ENCODE measurements at regions not wholly inside any gene's neighbourhood (a gene's known extent, or its start where the extent isn't known, plus 50 kb on each side); places are given as distances from the start of the nearest gene placed in this dataset.

DNA sequence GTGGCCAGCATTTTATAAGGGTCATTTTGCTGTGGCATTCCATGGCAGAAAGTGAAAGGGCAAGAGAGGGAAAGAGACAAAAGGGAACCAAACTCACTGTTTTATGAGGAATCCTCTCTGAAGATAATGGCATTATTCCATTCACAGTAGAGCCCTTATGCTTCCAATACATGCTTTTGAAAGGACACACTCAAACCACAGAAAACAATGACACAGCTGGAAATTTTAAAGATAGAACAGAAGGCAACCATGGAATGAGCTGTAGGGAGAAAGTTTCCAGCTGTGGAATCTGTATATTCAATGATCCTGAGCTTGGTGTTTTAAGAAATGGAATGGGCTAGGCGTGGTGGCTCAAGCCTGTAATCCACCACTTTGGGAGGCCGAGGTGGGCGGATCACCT is 677.4 kb downstream of the SLITRK1 start:
- no peaks in the 10 kb centered on the region for H3K9me3 ChIP-seq (ENCODE audit: control insufficient read depth, insufficient read depth, low read length)
- H3K36me3 ChIP-seq (ENCODE audit: control insufficient read depth, insufficient read depth, low read length): no peaks in the 10 kb centered on the region
- no peaks in the 10 kb centered on the region for H3K27me3 ChIP-seq (ENCODE audit: control insufficient read depth, insufficient read depth, low read length)
- no peaks in the 10 kb centered on the region for H3K4me1 ChIP-seq (ENCODE audit: control insufficient read depth, insufficient read depth, low read length)
- no peak overlapping the region for H3K4me3 ChIP-seq (ENCODE audit: low read depth, low read length)
- no peak overlapping the region for H3K9ac ChIP-seq (ENCODE audit: low read depth, low read length)

DNA sequence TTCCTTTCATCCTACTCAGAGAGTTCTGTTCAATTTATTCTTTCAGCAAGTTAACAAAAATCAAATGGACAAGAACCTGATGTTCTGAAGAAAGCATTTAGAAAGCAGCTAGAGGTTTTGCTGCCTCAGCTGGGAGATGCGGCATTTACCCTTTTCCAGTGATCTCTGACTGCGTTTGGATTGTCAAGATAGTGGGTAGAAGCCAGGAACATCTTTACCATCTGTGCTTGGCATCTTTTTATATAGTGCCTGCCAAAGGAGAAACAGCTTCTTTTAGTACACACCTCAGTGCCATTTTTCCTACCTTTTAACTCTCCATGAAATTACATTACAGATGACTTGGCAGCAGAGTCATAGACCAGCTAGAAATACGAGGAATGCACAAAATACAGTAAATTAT is 680.8 kb downstream of the SLITRK1 start:
- H3K4me1 ChIP-seq (ENCODE audit: control insufficient read depth, insufficient read depth, low read length): no peaks in the 10 kb centered on the region

GRCh38 chr13:83197316-83197715 is 685.0 kb downstream of the SLITRK1 start:
- H3K27me3 ChIP-seq (ENCODE audit: control insufficient read depth, insufficient read depth, low read length): no peaks in the 10 kb centered on the region
- H3K9ac ChIP-seq (ENCODE audit: low read depth, low read length): no peak overlapping the region
- no peaks in the 10 kb centered on the region for H3K9me3 ChIP-seq (ENCODE audit: control insufficient read depth, insufficient read depth, low read length)
- H3K36me3 ChIP-seq (ENCODE audit: control insufficient read depth, insufficient read depth, low read length): no peaks in the 10 kb centered on the region
- no peaks in the 10 kb centered on the region for H3K4me1 ChIP-seq (ENCODE audit: control insufficient read depth, insufficient read depth, low read length)
- no peak overlapping the region for H3K4me3 ChIP-seq (ENCODE audit: low read depth, low read length)

More for the DNA sequence above, 680.8 kb downstream of the SLITRK1 start:
- Histone ChIP-seq H3K9ac (ENCODE audit: low read depth, low read length) (no peak overlapping the region), H3K36me3 (ENCODE audit: control insufficient read depth, insufficient read depth, low read length) (no peaks in the 10 kb centered on the region), H3K9me3 (ENCODE audit: control insufficient read depth, insufficient read depth, low read length) (no peaks in the 10 kb centered on the region), H3K4me3 (ENCODE audit: low read depth, low read length) (no peak overlapping the region), H3K27me3 (ENCODE audit: control insufficient read depth, insufficient read depth, low read length) (no peaks in the 10 kb centered on the region)

DNA sequence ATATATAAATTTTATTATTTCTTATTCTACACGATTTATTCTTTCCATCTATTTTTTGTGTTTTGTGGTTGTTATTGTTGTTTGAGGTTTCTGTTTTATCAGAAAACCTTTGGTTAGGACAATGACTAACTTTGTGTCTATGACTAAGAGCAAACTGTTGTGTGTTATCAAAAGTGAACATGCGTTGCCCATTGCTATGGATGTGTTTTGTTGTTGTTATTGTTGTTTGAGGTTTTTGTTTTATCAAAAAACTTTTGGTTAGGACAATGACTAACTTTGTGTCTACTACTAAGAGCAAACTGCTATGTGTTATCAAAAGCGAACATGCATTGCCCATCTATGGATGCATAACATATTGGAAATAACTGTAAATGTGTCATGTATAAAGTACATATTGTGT is 692.3 kb downstream of the SLITRK1 start:
- H3K27me3 ChIP-seq (ENCODE audit: control insufficient read depth, insufficient read depth, low read length): no peaks in the 10 kb centered on the region
- H3K9ac ChIP-seq (ENCODE audit: low read depth, low read length): no peak overlapping the region

GRCh38 chr13:83184819-83185218 is 697.5 kb downstream of the SLITRK1 start:
- H3K9ac ChIP-seq (ENCODE audit: low read depth, low read length): no peak overlapping the region
- H3K4me3 ChIP-seq (ENCODE audit: low read depth, low read length): no peak overlapping the region
- peaks cover 7% of the 10 kb centered on the region for H3K9me3 ChIP-seq (ENCODE audit: control insufficient read depth, insufficient read depth, low read length)
- H3K36me3 ChIP-seq (ENCODE audit: control insufficient read depth, insufficient read depth, low read length): no peaks in the 10 kb centered on the region
- no peaks in the 10 kb centered on the region for H3K27me3 ChIP-seq (ENCODE audit: control insufficient read depth, insufficient read depth, low read length)
- H3K4me1 ChIP-seq (ENCODE audit: control insufficient read depth, insufficient read depth, low read length): no peaks in the 10 kb centered on the region

More for the DNA sequence above, 692.3 kb downstream of the SLITRK1 start:
- Histone ChIP-seq H3K36me3 (ENCODE audit: control insufficient read depth, insufficient read depth, low read length) (no peaks in the 10 kb centered on the region), H3K4me3 (ENCODE audit: low read depth, low read length) (no peak overlapping the region), H3K4me1 (ENCODE audit: control insufficient read depth, insufficient read depth, low read length) (no peaks in the 10 kb centered on the region), H3K9me3 (ENCODE audit: control insufficient read depth, insufficient read depth, low read length) (peaks cover 7% of the 10 kb centered on the region)

GRCh38 chr13:83184150-83184475 is 698.2 kb downstream of the SLITRK1 start:
- Histone ChIP-seq H3K9ac (ENCODE audit: low read depth, low read length) (no peak overlapping the region), H3K4me3 (ENCODE audit: low read depth, low read length) (no peak overlapping the region), H3K9me3 (ENCODE audit: control insufficient read depth, insufficient read depth, low read length) (peaks cover 7% of the 10 kb centered on the region), H3K36me3 (ENCODE audit: control insufficient read depth, insufficient read depth, low read length) (no peaks in the 10 kb centered on the region), H3K4me1 (ENCODE audit: control insufficient read depth, insufficient read depth, low read length) (no peaks in the 10 kb centered on the region), H3K27me3 (ENCODE audit: control insufficient read depth, insufficient read depth, low read length) (no peaks in the 10 kb centered on the region)

GRCh38 chr13:83183439-83184149 is 698.7 kb downstream of the SLITRK1 start:
- Histone ChIP-seq H3K9ac (ENCODE audit: low read depth, low read length) (no peak overlapping the region), H3K4me3 (ENCODE audit: low read depth, low read length) (no peak overlapping the region), H3K4me1 (ENCODE audit: control insufficient read depth, insufficient read depth, low read length) (no peaks in the 10 kb centered on the region), H3K9me3 (ENCODE audit: control insufficient read depth, insufficient read depth, low read length) (peaks cover 7% of the 10 kb centered on the region), H3K36me3 (ENCODE audit: control insufficient read depth, insufficient read depth, low read length) (no peaks in the 10 kb centered on the region), H3K27me3 (ENCODE audit: control insufficient read depth, insufficient read depth, low read length) (no peaks in the 10 kb centered on the region)

DNA sequence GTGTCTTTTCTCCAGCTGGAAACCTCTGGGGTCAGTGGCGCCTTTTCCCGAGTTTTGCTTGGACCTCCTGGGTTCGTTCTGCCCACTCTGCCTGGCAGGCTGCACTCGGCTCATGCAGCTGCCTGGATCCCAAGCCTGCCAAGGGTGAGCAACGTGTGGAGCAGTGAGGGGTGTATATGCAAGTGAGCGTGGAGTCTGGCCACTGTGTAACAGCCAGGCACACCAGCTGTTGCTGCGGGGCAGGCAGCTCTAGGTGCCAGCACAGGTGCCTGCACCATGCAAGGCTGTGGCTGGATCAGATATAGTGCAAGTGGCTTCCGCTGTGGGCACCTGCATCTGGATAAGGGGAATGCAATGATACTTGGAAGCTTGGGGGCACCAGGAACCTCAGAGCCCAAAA is 699.4 kb downstream of the SLITRK1 start:
- H3K4me1 ChIP-seq (ENCODE audit: control insufficient read depth, insufficient read depth, low read length): no peaks in the 10 kb centered on the region
- H3K27me3 ChIP-seq (ENCODE audit: control insufficient read depth, insufficient read depth, low read length): no peaks in the 10 kb centered on the region
- no peak overlapping the region for H3K4me3 ChIP-seq (ENCODE audit: low read depth, low read length)
- H3K9ac ChIP-seq (ENCODE audit: low read depth, low read length): no peak overlapping the region
- H3K9me3 ChIP-seq (ENCODE audit: control insufficient read depth, insufficient read depth, low read length): peaks cover 7% of the 10 kb centered on the region
- no peaks in the 10 kb centered on the region for H3K36me3 ChIP-seq (ENCODE audit: control insufficient read depth, insufficient read depth, low read length)

DNA sequence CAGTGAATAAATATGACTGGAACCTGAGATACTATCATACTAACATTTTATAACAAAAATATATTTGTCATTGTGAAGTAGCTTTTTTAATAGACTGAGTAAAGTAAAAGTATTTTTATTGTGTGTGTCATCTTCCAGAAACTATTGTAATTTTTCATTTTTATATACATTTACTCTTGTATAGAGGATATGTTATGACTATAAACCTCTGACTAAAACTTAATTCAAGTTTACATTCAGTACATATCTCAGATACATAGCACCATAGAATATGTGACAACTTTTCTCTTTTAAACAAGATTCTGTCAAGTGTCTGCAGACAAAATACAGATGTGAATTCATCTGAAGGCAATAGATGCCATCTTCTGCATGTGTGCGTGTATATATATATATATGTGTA is 704.3 kb downstream of the SLITRK1 start:
- no peaks in the 10 kb centered on the region for H3K4me1 ChIP-seq (ENCODE audit: control insufficient read depth, insufficient read depth, low read length)
- H3K9ac ChIP-seq (ENCODE audit: low read depth, low read length): no peak overlapping the region
- H3K4me3 ChIP-seq (ENCODE audit: low read depth, low read length): no peak overlapping the region
- H3K9me3 ChIP-seq (ENCODE audit: control insufficient read depth, insufficient read depth, low read length): no peaks in the 10 kb centered on the region
- H3K27me3 ChIP-seq (ENCODE audit: control insufficient read depth, insufficient read depth, low read length): no peaks in the 10 kb centered on the region
- H3K36me3 ChIP-seq (ENCODE audit: control insufficient read depth, insufficient read depth, low read length): no peaks in the 10 kb centered on the region

DNA sequence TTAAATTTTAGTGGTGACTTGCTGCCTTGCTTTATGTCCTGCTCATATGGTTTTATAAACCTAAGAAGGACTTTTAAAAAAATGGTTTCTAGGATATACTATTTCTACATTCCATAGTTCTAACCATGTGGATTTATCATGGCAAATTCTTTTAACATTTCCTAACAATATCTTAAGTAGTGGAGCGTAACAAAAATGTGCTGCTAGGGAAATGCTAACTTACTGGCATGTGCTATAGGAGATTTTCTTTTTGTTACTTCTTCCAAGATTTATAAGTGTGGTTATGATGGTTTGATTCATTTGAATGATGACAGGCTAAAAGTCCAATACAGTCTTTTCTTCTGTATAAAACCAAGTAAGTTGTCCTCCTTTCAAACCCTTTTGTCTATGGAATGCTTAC is 713.7 kb downstream of the SLITRK1 start:
- Histone ChIP-seq H3K27me3 (ENCODE audit: control insufficient read depth, insufficient read depth, low read length) (no peaks in the 10 kb centered on the region), H3K9me3 (ENCODE audit: control insufficient read depth, insufficient read depth, low read length) (no peaks in the 10 kb centered on the region), H3K4me3 (ENCODE audit: low read depth, low read length) (no peak overlapping the region), H3K36me3 (ENCODE audit: control insufficient read depth, insufficient read depth, low read length) (no peaks in the 10 kb centered on the region), H3K4me1 (ENCODE audit: control insufficient read depth, insufficient read depth, low read length) (no peaks in the 10 kb centered on the region), H3K9ac (ENCODE audit: low read depth, low read length) (no peak overlapping the region)

GRCh38 chr13:83167203-83167602 is 715.1 kb downstream of the SLITRK1 start:
- H3K9me3 ChIP-seq (ENCODE audit: control insufficient read depth, insufficient read depth, low read length): no peaks in the 10 kb centered on the region
- no peaks in the 10 kb centered on the region for H3K27me3 ChIP-seq (ENCODE audit: control insufficient read depth, insufficient read depth, low read length)
- H3K36me3 ChIP-seq (ENCODE audit: control insufficient read depth, insufficient read depth, low read length): no peaks in the 10 kb centered on the region
- H3K4me1 ChIP-seq (ENCODE audit: control insufficient read depth, insufficient read depth, low read length): no peaks in the 10 kb centered on the region
- no peak overlapping the region for H3K4me3 ChIP-seq (ENCODE audit: low read depth, low read length)
- no peak overlapping the region for H3K9ac ChIP-seq (ENCODE audit: low read depth, low read length)

DNA sequence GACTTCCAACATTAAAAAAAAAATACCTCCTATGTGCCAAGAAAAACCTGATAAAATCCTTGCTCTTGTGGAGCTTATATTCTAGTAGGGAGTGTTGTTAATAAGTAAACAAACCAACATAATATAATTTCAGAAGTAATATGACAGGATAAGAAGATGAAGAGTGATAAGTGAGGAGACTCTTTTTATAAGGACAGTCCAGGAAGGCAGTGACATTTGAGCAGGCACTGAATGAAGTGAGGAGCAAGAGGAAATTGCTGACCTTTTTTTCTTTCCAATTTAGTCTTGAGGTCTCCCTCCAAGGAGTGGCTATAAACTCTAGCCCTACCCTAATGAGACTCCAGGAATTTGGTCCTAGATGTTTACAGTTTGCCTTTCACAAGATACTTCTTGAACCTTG is 715.7 kb downstream of the SLITRK1 start:
- H3K4me3 ChIP-seq (ENCODE audit: low read depth, low read length): no peak overlapping the region
- H3K4me1 ChIP-seq (ENCODE audit: control insufficient read depth, insufficient read depth, low read length): no peaks in the 10 kb centered on the region
- H3K27me3 ChIP-seq (ENCODE audit: control insufficient read depth, insufficient read depth, low read length): no peaks in the 10 kb centered on the region
- no peaks in the 10 kb centered on the region for H3K9me3 ChIP-seq (ENCODE audit: control insufficient read depth, insufficient read depth, low read length)
- H3K9ac ChIP-seq (ENCODE audit: low read depth, low read length): no peak overlapping the region
- H3K36me3 ChIP-seq (ENCODE audit: control insufficient read depth, insufficient read depth, low read length): no peaks in the 10 kb centered on the region
